Stimulated activated naive CD8-positive, alpha-beta T cell treated with anti-CD3 and anti-CD28 coated beads, Interleukin-15, Interleukin-2, amounts not matched to agents 100 ng/mL and 50 ng/mL, for 24 hours (primary cell): ENCODE measurements at regions not wholly inside any gene's neighbourhood (a gene's known extent, or its start where the extent isn't known, plus 50 kb on each side); places are given as distances from the start of the nearest gene placed in this dataset.
"Not testable (repeated sequence)": the region's sequence is repeated elsewhere in the genome, so short reads cannot be mapped to it uniquely, and the experiment has no call there.

Experiments
- H3K27ac Mint-ChIP-seq: one replicate; pipeline ENCODE4 v1.8.0; 2021; ENCODE audit warnings: mild to moderate bottlenecking, mixed read lengths
- H3K27me3 Mint-ChIP-seq: one replicate; pipeline ENCODE4 v1.8.0; 2021; ENCODE audit warnings: mixed read lengths
- H3K36me3 Mint-ChIP-seq: one replicate; pipeline ENCODE4 v1.8.0; 2021; ENCODE audit warnings: low read depth, mixed read lengths
- H3K4me1 Mint-ChIP-seq: one replicate; pipeline ENCODE4 v1.8.0; 2021; ENCODE audit warnings: low read depth, mixed read lengths
- H3K4me3 Mint-ChIP-seq: one replicate; pipeline ENCODE4 v1.8.0; 2021; ENCODE audit warnings: mild to moderate bottlenecking, mixed read lengths
- H3K9me3 Mint-ChIP-seq: one replicate; pipeline ENCODE4 v1.8.0; 2021; ENCODE audit warnings: mixed read lengths

GRCh38 chr3:95718168-95718567 is 1096.2 kb upstream of the EPHA6 start:
- H3K27ac Mint-ChIP-seq = no peak overlapping the region
- no peaks in the 10 kb centered on the region for H3K27me3 Mint-ChIP-seq
- peaks cover 5% of the 10 kb centered on the region for H3K4me1 Mint-ChIP-seq
- no peaks in the 10 kb centered on the region for H3K9me3 Mint-ChIP-seq
- no peak overlapping the region for H3K4me3 Mint-ChIP-seq
- H3K36me3 Mint-ChIP-seq = no peaks in the 10 kb centered on the region

GRCh38 chr3:95719481-95719880 is 1094.9 kb upstream of the EPHA6 start:
- H3K9me3 Mint-ChIP-seq = no peaks in the 10 kb centered on the region
- H3K4me1 Mint-ChIP-seq = peaks cover 5% of the 10 kb centered on the region
- H3K27me3 Mint-ChIP-seq = no peaks in the 10 kb centered on the region
- no peak overlapping the region for H3K4me3 Mint-ChIP-seq
- H3K27ac Mint-ChIP-seq = no peak overlapping the region
- no peaks in the 10 kb centered on the region for H3K36me3 Mint-ChIP-seq

- H3K9me3 Mint-ChIP-seq = no peaks in the 10 kb centered on the region
- H3K36me3 Mint-ChIP-seq = no peaks in the 10 kb centered on the region
- no peaks in the 10 kb centered on the region for H3K27me3 Mint-ChIP-seq
- H3K4me3 Mint-ChIP-seq = no peak overlapping the region
- peaks cover 5% of the 10 kb centered on the region for H3K4me1 Mint-ChIP-seq
- no peak overlapping the region for H3K27ac Mint-ChIP-seq
Observed at GRCh38 chr3:95721938-95722337, 1092.5 kb upstream of the EPHA6 start.

GRCh38 chr3:95725770-95726169 is 1088.6 kb upstream of the EPHA6 start:
- Mint-ChIP-seq H3K9me3 (peaks cover 4% of the 10 kb centered on the region), H3K4me1 (peaks cover 5% of the 10 kb centered on the region), H3K36me3 (no peaks in the 10 kb centered on the region), H3K27me3 (no peaks in the 10 kb centered on the region), H3K27ac (no peak overlapping the region), H3K4me3 (no peak overlapping the region)

- no peaks in the 10 kb centered on the region for H3K4me1 Mint-ChIP-seq
- no peaks in the 10 kb centered on the region for H3K36me3 Mint-ChIP-seq
- H3K27ac Mint-ChIP-seq = no peak overlapping the region
- peaks cover 10% of the 10 kb centered on the region for H3K9me3 Mint-ChIP-seq
- H3K4me3 Mint-ChIP-seq = no peak overlapping the region
- H3K27me3 Mint-ChIP-seq = no peaks in the 10 kb centered on the region
Observed at GRCh38 chr3:95731753-95732152, 1082.6 kb upstream of the EPHA6 start.

- Mint-ChIP-seq H3K27ac (no peak overlapping the region), H3K27me3 (no peaks in the 10 kb centered on the region), H3K9me3 (peaks cover 8% of the 10 kb centered on the region), H3K4me3 (no peak overlapping the region), H3K4me1 (no peaks in the 10 kb centered on the region), H3K36me3 (no peaks in the 10 kb centered on the region)
Observed at GRCh38 chr3:95733336-95733735, 1081.1 kb upstream of the EPHA6 start.

GRCh38 chr3:95738045-95738444 is 1076.3 kb upstream of the EPHA6 start:
- no peak overlapping the region for H3K4me3 Mint-ChIP-seq
- no peaks in the 10 kb centered on the region for H3K27me3 Mint-ChIP-seq
- no peaks in the 10 kb centered on the region for H3K36me3 Mint-ChIP-seq
- peaks cover 5% of the 10 kb centered on the region for H3K9me3 Mint-ChIP-seq
- no peak overlapping the region for H3K27ac Mint-ChIP-seq
- no peaks in the 10 kb centered on the region for H3K4me1 Mint-ChIP-seq

- not testable (repeated sequence) for H3K9me3 Mint-ChIP-seq, H3K4me1 Mint-ChIP-seq, H3K4me3 Mint-ChIP-seq, H3K27me3 Mint-ChIP-seq, H3K36me3 Mint-ChIP-seq, H3K27ac Mint-ChIP-seq
Observed at GRCh38 chr3:95744896-95745295, 1069.5 kb upstream of the EPHA6 start.

- no peak overlapping the region for H3K4me3 Mint-ChIP-seq
- H3K9me3 Mint-ChIP-seq = peaks cover 6% of the 10 kb centered on the region
- no peaks in the 10 kb centered on the region for H3K27me3 Mint-ChIP-seq
- no peaks in the 10 kb centered on the region for H3K36me3 Mint-ChIP-seq
- H3K4me1 Mint-ChIP-seq = no peaks in the 10 kb centered on the region
- H3K27ac Mint-ChIP-seq = no peak overlapping the region
Observed at GRCh38 chr3:95750097-95750496, 1064.3 kb upstream of the EPHA6 start.

GRCh38 chr3:95751509-95751908 is 1062.9 kb upstream of the EPHA6 start:
- H3K9me3 Mint-ChIP-seq = peaks cover 6% of the 10 kb centered on the region
- no peak overlapping the region for H3K27ac Mint-ChIP-seq
- H3K27me3 Mint-ChIP-seq = no peaks in the 10 kb centered on the region
- H3K4me1 Mint-ChIP-seq = no peaks in the 10 kb centered on the region
- H3K36me3 Mint-ChIP-seq = no peaks in the 10 kb centered on the region
- no peak overlapping the region for H3K4me3 Mint-ChIP-seq

GRCh38 chr3:95752199-95752598 is 1062.2 kb upstream of the EPHA6 start:
- no peak overlapping the region for H3K4me3 Mint-ChIP-seq
- H3K27me3 Mint-ChIP-seq = no peaks in the 10 kb centered on the region
- no peak overlapping the region for H3K27ac Mint-ChIP-seq

GRCh38 chr3:95758707-95759106 is 1055.7 kb upstream of the EPHA6 start:
- Mint-ChIP-seq H3K4me1 (no peaks in the 10 kb centered on the region), H3K27me3 (no peaks in the 10 kb centered on the region), H3K36me3 (no peaks in the 10 kb centered on the region), H3K27ac (no peak overlapping the region), H3K4me3 (no peak overlapping the region), H3K9me3 (peaks cover under 1% of the 10 kb centered on the region)

More at GRCh38 chr3:95752199-95752598, 1062.2 kb upstream of the EPHA6 start:
- peaks cover 6% of the 10 kb centered on the region for H3K9me3 Mint-ChIP-seq
- H3K36me3 Mint-ChIP-seq = no peaks in the 10 kb centered on the region
- no peaks in the 10 kb centered on the region for H3K4me1 Mint-ChIP-seq

- Mint-ChIP-seq H3K27ac (no peak overlapping the region), H3K9me3 (no peaks in the 10 kb centered on the region), H3K4me1 (no peaks in the 10 kb centered on the region), H3K27me3 (no peaks in the 10 kb centered on the region), H3K4me3 (no peak overlapping the region), H3K36me3 (no peaks in the 10 kb centered on the region)
Observed at GRCh38 chr3:95759614-95760301, 1054.6 kb upstream of the EPHA6 start.

GRCh38 chr3:95775486-95776094 is 1038.8 kb upstream of the EPHA6 start:
- Mint-ChIP-seq H3K27ac (no peak overlapping the region), H3K27me3 (no peaks in the 10 kb centered on the region), H3K36me3 (no peaks in the 10 kb centered on the region), H3K4me3 (no peak overlapping the region), H3K9me3 (peaks cover 18% of the 10 kb centered on the region), H3K4me1 (no peaks in the 10 kb centered on the region)

GRCh38 chr3:95781598-95781997 is 1032.8 kb upstream of the EPHA6 start:
- H3K4me3 Mint-ChIP-seq = no peak overlapping the region
- H3K4me1 Mint-ChIP-seq = no peaks in the 10 kb centered on the region
- H3K27ac Mint-ChIP-seq = no peak overlapping the region
- peaks cover 5% of the 10 kb centered on the region for H3K9me3 Mint-ChIP-seq
- H3K27me3 Mint-ChIP-seq = no peaks in the 10 kb centered on the region
- no peaks in the 10 kb centered on the region for H3K36me3 Mint-ChIP-seq

- no peaks in the 10 kb centered on the region for H3K27me3 Mint-ChIP-seq
Observed at GRCh38 chr3:95789111-95789510, 1025.3 kb upstream of the EPHA6 start.

More at GRCh38 chr3:95789111-95789510, 1025.3 kb upstream of the EPHA6 start:
- H3K4me1 Mint-ChIP-seq = no peaks in the 10 kb centered on the region
- H3K9me3 Mint-ChIP-seq = no peaks in the 10 kb centered on the region
- no peak overlapping the region for H3K4me3 Mint-ChIP-seq
- no peaks in the 10 kb centered on the region for H3K36me3 Mint-ChIP-seq
- no peak overlapping the region for H3K27ac Mint-ChIP-seq
